SK-N-SH (cell line): ENCODE measurements at regions not wholly inside any gene's neighbourhood (a gene's known extent, or its start where the extent isn't known, plus 50 kb on each side); places are given as distances from the start of the nearest gene placed in this dataset.

Source experiments
- CTCF ChIA-PET: fragments of 300-600, 350-600 bp; formaldehyde crosslinking; extraction: SDS; loops from one replicate; lab custom pipeline; 2021; lab: Yijun Ruan, JAX
- POLR2A ChIA-PET: fragments of 350-600 bp; sonication (Branson Sonifier 250); formaldehyde crosslinking; extraction: SDS; loops from one replicate; lab custom pipeline; 2020; ENCODE audit warnings: antibody characterized with exemption, inconsistent platforms; lab: Yijun Ruan, JAX
- DNase-seq: peaks from one replicate; pipeline ENCODE4 v3.0.0; 2012
- H2AFZ ChIP-seq: fragments of 200-600 bp; sonication (generic); 2 replicates; pipeline ENCODE4 v1.8.1; 2016; ENCODE audit warnings: antibody characterized with exemption, mild to moderate bottlenecking, low read depth
- H3F3A ChIP-seq: fragments of 200-600 bp; sonication (generic); replicated peaks from 2 replicates; pipeline ENCODE3; 2016; ENCODE audit warnings: antibody characterized with exemption, mild to moderate bottlenecking; ENCODE audit not compliant: insufficient read depth
- H3K27ac ChIP-seq, 2 experiments: fragments of 200-500 bp in 1 of 2; fragments of 200-600 bp in 1 of 2; sonication (Bioruptor generic) in 1 of 2; sonication (generic), shearing (Covaris generic) in 1 of 2; 2 replicates each; pipeline versions ENCODE4 v1.5.1 to v1.6.1; 2014 to 2016; ENCODE audit warnings: low read depth in 2 of 2, inconsistent platforms in 1 of 2, low read length in 1 of 2, mild to moderate bottlenecking in 1 of 2, mixed read lengths in 1 of 2
- H3K27me3 ChIP-seq: fragments of 200-600 bp; sonication (generic), shearing (Covaris generic); 2 replicates; pipeline ENCODE4 v1.6.1; 2016; ENCODE audit warnings: mixed run types; ENCODE audit not compliant: insufficient read depth
- H3K36me3 ChIP-seq, 2 experiments: fragments of 200-500 bp in 1 of 2; fragments of 200-600 bp in 1 of 2; sonication (Bioruptor generic) in 1 of 2; sonication (generic) in 1 of 2; replicated peaks in 1 of 2; 2 replicates each; pipeline versions ENCODE3 to v1.5.1; 2014 to 2016; ENCODE audit warnings: low read length in 1 of 2, mild to moderate bottlenecking in 1 of 2; ENCODE audit not compliant: insufficient read depth in 2 of 2, control insufficient read depth in 1 of 2
- H3K4me1 ChIP-seq, 2 experiments: fragments of 200-500 bp in 1 of 2; fragments of 200-600 bp in 1 of 2; sonication (Bioruptor generic) in 1 of 2; sonication (generic), shearing (Covaris generic) in 1 of 2; 2 replicates each; pipeline versions ENCODE4 v1.5.1 to v1.6.1; 2014 to 2016; ENCODE audit warnings: low read depth in 1 of 2, low read length in 1 of 2, mixed run types in 1 of 2; ENCODE audit not compliant: insufficient read depth in 2 of 2, control insufficient read depth in 1 of 2
- H3K4me2 ChIP-seq: fragments of 200-600 bp; sonication (generic), shearing (Covaris generic); 2 replicates; pipeline ENCODE4 v1.6.1; 2017; ENCODE audit warnings: mixed run types
- H3K4me3 ChIP-seq, 2 experiments: fragments of 200-500 bp in 1 of 2; fragments of 200-600 bp in 1 of 2; sonication (Bioruptor generic) in 1 of 2; sonication (generic), shearing (Covaris generic) in 1 of 2; 2 replicates each; pipeline versions ENCODE4 v1.5.1 to v1.8.1; 2014 to 2016; ENCODE audit warnings: low read depth in 2 of 2, inconsistent platforms in 1 of 2, low read length in 1 of 2, mild to moderate bottlenecking in 1 of 2, mixed read lengths in 1 of 2, moderate library complexity in 1 of 2
- H3K79me2 ChIP-seq: fragments of 200-600 bp; sonication (generic); 2 replicates; pipeline ENCODE4 v1.8.1; 2017; ENCODE audit warnings: mild to moderate bottlenecking; ENCODE audit not compliant: insufficient read depth
- H3K9ac ChIP-seq: fragments of 200-600 bp; sonication (generic); 2 replicates; pipeline ENCODE4 v1.6.1; 2017; ENCODE audit warnings: mixed run types
- H3K9me2 ChIP-seq: fragments of 200-600 bp; sonication (generic); 2 replicates; pipeline ENCODE4 v1.6.1; 2017; ENCODE audit warnings: mixed run types
- H3K9me3 ChIP-seq: fragments of 200-600 bp; sonication (generic); 2 replicates; pipeline ENCODE4 v1.6.1; 2017; ENCODE audit warnings: mixed run types, mild to moderate bottlenecking, moderate library complexity
- H4K20me1 ChIP-seq: fragments of 200-600 bp; sonication (generic); 2 replicates; pipeline ENCODE4 v1.6.1; 2017; ENCODE audit warnings: mild to moderate bottlenecking, mixed run types; ENCODE audit not compliant: insufficient read depth
- CHD2 ChIP-seq: fragments of 150-350 bp; IDR thresholded peaks from 2 replicates; pipeline ENCODE4 v1.6.1; 2018; ENCODE audit warnings: low read length; ENCODE audit not compliant: partially characterized antibody
- EZH2phosphoT487 ChIP-seq: fragments of 200-600 bp; sonication (generic); IDR thresholded peaks from 2 replicates; pipeline ENCODE4 v1.6.1; 2017; ENCODE audit warnings: low read depth, mixed run types, mild to moderate bottlenecking, antibody characterized with exemption, moderate library complexity, borderline replicate concordance
- FOXM1 ChIP-seq: IDR thresholded peaks from 2 replicates; pipeline ENCODE4 v1.4.0; 2012; ENCODE audit warnings: low read depth, mild to moderate bottlenecking
- GATA2 ChIP-seq: sonication (generic); formaldehyde crosslinking; IDR thresholded peaks from 2 replicates; pipeline ENCODE4 v1.5.0; 2020; ENCODE audit warnings: mild to moderate bottlenecking, missing genetic modification reagents
- IRF3 ChIP-seq: fragments of 150-350 bp; IDR thresholded peaks from 2 replicates; pipeline ENCODE4 v1.6.1; 2016; ENCODE audit warnings: mild to moderate bottlenecking, low read depth, low read length
- MAX ChIP-seq: IDR thresholded peaks from 2 replicates; pipeline ENCODE4 v1.4.0; 2012; ENCODE audit warnings: low read depth
- NRF1 ChIP-seq: IDR thresholded peaks from 2 replicates; pipeline ENCODE4 v1.6.1; 2012; ENCODE audit warnings: low read depth, mild to moderate bottlenecking, low read length
- RCOR1 ChIP-seq: fragments of 150-350 bp; IDR thresholded peaks from 2 replicates; pipeline ENCODE4 v1.6.1; 2017; ENCODE audit warnings: antibody characterized with exemption, low read length
- RXRA ChIP-seq: IDR thresholded peaks from 2 replicates; pipeline ENCODE4 v1.4.0; 2012; ENCODE audit warnings: low read depth, mild to moderate bottlenecking, borderline replicate concordance
- SIN3A ChIP-seq: IDR thresholded peaks from 2 replicates; pipeline ENCODE4 v1.6.1; 2012; ENCODE audit warnings: low read depth, mild to moderate bottlenecking, low read length, moderate library complexity, borderline replicate concordance
- SMC3 ChIP-seq: IDR thresholded peaks from 2 replicates; pipeline ENCODE4 v1.6.1; 2012; ENCODE audit warnings: low read depth, low read length, improper control_type of control experiment
- TAF1 ChIP-seq: IDR thresholded peaks from 2 replicates; pipeline ENCODE4 v1.6.1; 2012; ENCODE audit warnings: low read depth, mild to moderate bottlenecking, low read length, moderate library complexity, borderline replicate concordance
- USF2 ChIP-seq: fragments of 150-350 bp; IDR thresholded peaks from 2 replicates; pipeline ENCODE4 v1.6.1; 2017; ENCODE audit warnings: antibody characterized with exemption, low read length, low read depth, borderline replicate concordance
- WGBS: methylation state at CpG from one replicate; pipeline ENCODE4 v1.1.6; 2017; ENCODE audit warnings: low lambda C conversion rate; 5-methylcytosine and 5-hydroxymethylcytosine counted together

- no peak overlapping the region for H3K4me3 ChIP-seq
- WGBS = 65% methylated on average over 2 of the region's 2 CpGs
- no peak overlapping the region for H3K27ac ChIP-seq
- H2AFZ ChIP-seq = no peak overlapping the region
- 0 out of 2 replicates have a peak, but pooled peaks cover 4% of the 10 kb centered on the region for H3K9me3 ChIP-seq
- no peak for TF ChIP-seq RXRA
- no peak for TF ChIP-seq IRF3
- no peak for TF ChIP-seq USF2
- TF ChIP-seq TAF1 = no peak
- no peak for TF ChIP-seq SMC3
- CTCF ChIA-PET = no interaction called here
- no peak overlapping the region for H3K9ac ChIP-seq
- H3K4me2 ChIP-seq = no peak overlapping the region
- no peak for DNase-seq
- POLR2A ChIA-PET = no interaction called here
- no peaks in the 10 kb centered on the region for H3F3A ChIP-seq
- no peaks in the 10 kb centered on the region for H3K4me1 ChIP-seq
- H4K20me1 ChIP-seq = no peaks in the 10 kb centered on the region
- H3K79me2 ChIP-seq = no peaks in the 10 kb centered on the region
- H3K27me3 ChIP-seq = no peaks in the 10 kb centered on the region
- H3K36me3 ChIP-seq = no peaks in the 10 kb centered on the region
- no peaks in the 10 kb centered on the region for H3K9me2 ChIP-seq
Measured at GRCh38 chr2:67341336-67341735, 55.8 kb upstream of the ETAA1 start.

GRCh38 chr2:67342394-67342793 lies 54.7 kb upstream of the ETAA1 start:
- no peaks in the 10 kb centered on the region for H3K27me3 ChIP-seq
- H3K4me1 ChIP-seq = no peaks in the 10 kb centered on the region
- POLR2A ChIA-PET = no interaction called here
- no peaks in the 10 kb centered on the region for H3F3A ChIP-seq
- TF ChIP-seq EZH2phosphoT487 = no peak
- TF ChIP-seq SIN3A = no peak
- no peak for TF ChIP-seq GATA2
- TF ChIP-seq USF2 = no peak
- no peak for TF ChIP-seq RCOR1
- no peak for TF ChIP-seq NRF1
- no peak for TF ChIP-seq MAX
- TF ChIP-seq CHD2 = no peak
- TF ChIP-seq FOXM1 = no peak
- no peak for TF ChIP-seq TAF1
- TF ChIP-seq, all 33 proteins: peak for 0
- no peak for DNase-seq
- Histone ChIP-seq H3K9me3 (0 out of 2 replicates have a peak, but pooled peaks cover 4% of the 10 kb centered on the region), H4K20me1 (no peaks in the 10 kb centered on the region), H3K27ac (no peak overlapping the region), H3K79me2 (no peaks in the 10 kb centered on the region), H3K4me3 (no peak overlapping the region), H3K36me3 (no peaks in the 10 kb centered on the region), H3K9me2 (no peaks in the 10 kb centered on the region), H3K4me2 (no peak overlapping the region), H2AFZ (no peak overlapping the region), H3K9ac (no peak overlapping the region)
- CTCF ChIA-PET = no interaction called here
- 67% methylated on average over 3 of the region's 3 CpGs for WGBS
